SK-N-SH treated with all-trans-retinoic acid at 6 μM for 48 hours (cell line): ENCODE measurements at regions not wholly inside any gene's neighbourhood (a gene's known extent, or its start where the extent isn't known, plus 50 kb on each side); places are given as distances from the start of the nearest gene placed in this dataset.

Experiments used
- ARNTL ChIP-seq: fragments of 450-650 bp; formaldehyde crosslinking; IDR thresholded peaks from 2 replicates; pipeline ENCODE4 v1.5.0; 2020; ENCODE audit warnings: low read depth, mild to moderate bottlenecking, moderate library complexity, borderline replicate concordance
- CREB5 ChIP-seq: fragments of 250-450 bp; sonication (Bioruptor Pico); IDR thresholded peaks from 2 replicates; pipeline ENCODE4 v1.5.1; 2020; ENCODE audit warnings: low read depth, mild to moderate bottlenecking, moderate library complexity
- PPARA ChIP-seq: fragments of 250-450 bp; sonication (Bioruptor Pico); IDR thresholded peaks from 2 replicates; pipeline ENCODE4 v1.5.0; 2020; ENCODE audit warnings: mild to moderate bottlenecking, borderline replicate concordance
- RARB ChIP-seq: fragments of 250-450 bp; sonication (Bioruptor Pico); IDR thresholded peaks from 2 replicates; pipeline ENCODE4 v1.8.0; 2021; ENCODE audit warnings: mild to moderate bottlenecking, moderate library complexity
- TOX ChIP-seq: fragments of 250-450 bp; sonication (Bioruptor Pico); IDR thresholded peaks from 2 replicates; pipeline ENCODE4 v1.8.0; 2021; ENCODE audit warnings: mild to moderate bottlenecking, moderate library complexity, borderline replicate concordance
- TSHZ2 ChIP-seq: fragments of 250-450 bp; sonication (Bioruptor Pico); IDR thresholded peaks from 2 replicates; pipeline ENCODE4 v1.5.0; 2020; ENCODE audit warnings: mild to moderate bottlenecking, moderate library complexity
- ZFP3 ChIP-seq: fragments of 250-450 bp; sonication (Bioruptor Pico); IDR thresholded peaks from 2 replicates; pipeline ENCODE4 v1.5.0; 2020; ENCODE audit warnings: mild to moderate bottlenecking, moderate library complexity
- ZNF565 ChIP-seq: fragments of 450-650 bp; formaldehyde crosslinking; conservative IDR thresholded peaks from 2 replicates; pipeline ENCODE4 v1.5.0; 2020; ENCODE audit warnings: low read depth, mild to moderate bottlenecking, moderate library complexity
- TF ChIP-seq, protein P1 (sequence below): fragments of 250-450 bp; sonication (Bioruptor Pico); IDR thresholded peaks from 2 replicates; pipeline ENCODE4 v1.8.0; 2020; ENCODE audit warnings: mild to moderate bottlenecking, moderate library complexity, borderline replicate concordance

DNA sequence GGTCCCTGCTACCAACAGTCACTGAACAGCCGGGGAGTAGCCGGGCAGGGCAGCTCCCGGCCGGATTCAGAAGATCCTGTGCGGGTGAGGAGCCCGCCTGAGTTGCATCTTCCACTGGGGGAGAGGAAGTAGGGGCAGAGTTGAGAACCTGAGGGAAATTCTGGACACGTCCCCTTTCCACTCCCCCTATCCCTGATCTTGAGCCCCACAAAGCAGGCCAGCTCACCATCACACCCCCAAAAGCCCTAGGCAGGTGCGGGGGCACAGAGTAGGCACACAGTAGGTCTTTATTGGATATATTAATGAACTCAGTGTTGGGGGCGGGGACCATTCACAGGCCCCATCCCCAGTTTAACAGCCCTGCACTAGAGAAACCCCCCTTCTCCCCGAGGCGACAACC lies 81.9 kb upstream of the UXS1 start:
- no peak for TF ChIP-seq TSHZ2 (CRISPR knock-in tag)
- no peak for TF ChIP-seq ARNTL (CRISPR knock-in tag)
- TF ChIP-seq CREB5, result no peak
- TF ChIP-seq, protein P1, sequence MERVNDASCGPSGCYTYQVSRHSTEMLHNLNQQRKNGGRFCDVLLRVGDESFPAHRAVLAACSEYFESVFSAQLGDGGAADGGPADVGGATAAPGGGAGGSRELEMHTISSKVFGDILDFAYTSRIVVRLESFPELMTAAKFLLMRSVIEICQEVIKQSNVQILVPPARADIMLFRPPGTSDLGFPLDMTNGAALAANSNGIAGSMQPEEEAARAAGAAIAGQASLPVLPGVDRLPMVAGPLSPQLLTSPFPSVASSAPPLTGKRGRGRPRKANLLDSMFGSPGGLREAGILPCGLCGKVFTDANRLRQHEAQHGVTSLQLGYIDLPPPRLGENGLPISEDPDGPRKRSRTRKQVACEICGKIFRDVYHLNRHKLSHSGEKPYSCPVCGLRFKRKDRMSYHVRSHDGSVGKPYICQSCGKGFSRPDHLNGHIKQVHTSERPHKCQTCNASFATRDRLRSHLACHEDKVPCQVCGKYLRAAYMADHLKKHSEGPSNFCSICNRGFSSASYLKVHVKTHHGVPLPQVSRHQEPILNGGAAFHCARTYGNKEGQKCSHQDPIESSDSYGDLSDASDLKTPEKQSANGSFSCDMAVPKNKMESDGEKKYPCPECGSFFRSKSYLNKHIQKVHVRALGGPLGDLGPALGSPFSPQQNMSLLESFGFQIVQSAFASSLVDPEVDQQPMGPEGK (CRISPR knock-in tag), result no peak
- TF ChIP-seq ZFP3 (CRISPR knock-in tag), result no peak
- TF ChIP-seq ZNF565 (CRISPR knock-in tag), result no peak
- no peak for TF ChIP-seq TOX (CRISPR knock-in tag)
- no peak for TF ChIP-seq RARB
- no peak for TF ChIP-seq PPARA (CRISPR knock-in tag)
